Left renal pelvis (tissue), 4 donors: ENCODE measurements at regions not wholly inside any gene's neighbourhood (a gene's known extent, or its start where the extent isn't known, plus 50 kb on each side); places are given as distances from the start of the nearest gene placed in this dataset.

Experiments
- DNase-seq, 4 donors: peaks; one replicate each; pipeline ENCODE4 v3.0.0-alpha.2; 2013; ENCODE audit warnings: low read depth in 4 of 4, low spot score in 3 of 4

- DNase-seq: no peak
These were observed 238.7 kb upstream of the COPS8 start for GRCh38 chr2:236847023-236847422.

DNA sequence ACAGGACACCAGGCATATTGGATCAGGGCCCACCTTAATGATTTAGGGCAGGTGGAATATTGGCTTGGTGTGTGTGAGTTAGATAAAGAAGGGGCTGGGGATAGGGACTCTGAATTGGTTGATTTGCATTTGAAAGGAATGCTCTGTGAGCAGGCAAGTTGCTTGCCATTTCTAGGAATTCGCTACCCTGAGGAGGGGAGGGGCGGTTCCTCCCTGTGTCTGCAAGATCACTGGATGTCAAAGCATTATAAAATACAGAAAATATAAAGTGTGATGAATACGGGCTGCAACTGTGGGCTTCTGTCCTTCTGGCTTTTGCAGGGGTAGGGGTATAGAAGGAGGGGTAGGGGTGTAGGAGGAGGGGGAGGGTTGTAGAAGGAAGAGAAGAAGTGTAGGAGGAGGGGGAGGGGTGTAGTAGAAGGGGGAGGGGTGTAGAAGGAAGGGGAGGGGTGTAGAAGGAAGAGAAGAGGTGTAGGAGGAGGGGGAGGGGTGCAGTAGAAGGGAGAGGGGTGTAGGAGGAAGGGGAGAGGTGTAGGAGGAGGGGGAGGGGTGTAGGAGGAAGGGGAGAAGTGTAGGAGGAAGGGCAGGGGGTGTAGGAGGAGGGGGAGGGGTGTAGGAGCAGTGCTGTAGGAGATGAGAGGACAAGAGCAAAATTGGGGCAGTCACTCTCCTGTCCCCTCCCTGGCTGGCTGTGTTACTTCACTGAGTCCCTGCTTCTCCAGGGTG is 238.0 kb upstream of the COPS8 start:
- no peak for DNase-seq

DNA sequence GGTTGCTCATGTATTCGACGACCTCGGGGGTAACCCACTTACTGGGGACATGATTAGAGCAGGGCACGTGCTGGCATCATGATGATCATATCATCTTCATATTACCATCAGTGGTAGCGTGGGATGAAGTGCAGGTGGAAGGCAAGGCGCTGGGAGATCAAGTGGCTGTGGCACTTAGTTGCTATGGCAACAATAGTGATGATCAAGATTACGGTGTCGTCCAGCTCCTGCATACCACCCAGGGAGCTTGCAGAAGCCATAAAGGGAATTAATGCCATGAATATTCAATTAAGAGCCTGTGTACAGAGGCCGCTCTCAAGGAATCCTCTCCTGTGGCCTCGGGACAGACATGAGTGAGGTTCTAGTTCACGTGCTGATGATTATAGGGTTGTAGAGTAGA is 237.2 kb upstream of the COPS8 start:
- no peak for DNase-seq

- no peak for DNase-seq
These were observed 236.2 kb upstream of the COPS8 start for GRCh38 chr2:236849508-236849907.

- no peak for DNase-seq
These were observed 235.7 kb upstream of the COPS8 start for GRCh38 chr2:236849940-236850339.

DNA sequence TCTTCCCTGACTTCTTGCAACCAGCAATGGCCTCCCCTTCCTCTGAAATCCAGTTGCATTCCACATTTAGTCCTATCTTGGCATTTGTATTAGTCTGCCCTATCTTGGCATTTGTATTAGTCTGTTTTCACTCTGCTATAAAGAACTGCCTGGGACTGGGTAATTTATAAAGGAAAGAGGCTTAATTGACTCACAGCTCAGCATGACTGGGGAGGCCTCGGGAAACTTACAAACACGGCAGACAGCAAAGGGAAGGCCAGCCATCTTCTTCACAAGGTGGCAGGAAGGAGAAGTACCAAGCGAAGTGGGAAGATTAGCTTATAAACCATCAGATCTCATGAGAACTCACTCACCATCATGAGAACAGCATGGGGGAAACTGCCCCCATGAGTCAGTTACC is 234.5 kb upstream of the COPS8 start:
- DNase-seq: no peak

GRCh38 chr2:236852100-236852976 is 233.4 kb upstream of the COPS8 start:
- DNase-seq: no peak

GRCh38 chr2:236852977-236853374 is 232.7 kb upstream of the COPS8 start:
- DNase-seq: no peak

DNA sequence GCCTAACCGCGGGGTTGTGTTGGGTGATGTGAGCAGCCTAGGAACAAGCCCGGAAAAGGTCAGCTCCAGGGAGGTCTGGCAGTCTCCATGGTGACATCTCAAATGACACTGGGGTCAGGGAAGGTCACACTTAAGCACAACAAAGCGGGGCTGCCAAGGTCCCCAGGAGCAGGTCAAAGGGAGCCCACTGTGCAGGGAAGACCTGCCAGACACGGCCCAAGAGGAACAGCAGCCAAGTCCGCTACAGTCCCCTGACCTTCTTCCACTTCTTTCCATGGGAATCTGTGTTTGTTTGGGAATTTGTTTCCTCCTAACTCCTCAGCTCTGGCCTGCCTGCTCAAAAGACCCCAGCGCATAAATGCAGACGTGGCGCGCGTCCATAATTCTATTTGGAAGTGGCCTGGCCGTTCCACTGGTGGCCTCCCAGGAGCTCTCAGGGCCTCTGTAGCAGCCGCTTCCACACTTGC is 232.1 kb upstream of the COPS8 start:
- no peak for DNase-seq

GRCh38 chr2:236855176-236855865 is 230.4 kb upstream of the COPS8 start:
- DNase-seq: no peak

GRCh38 chr2:236855866-236856847 is 229.5 kb upstream of the COPS8 start:
- no peak for DNase-seq

- DNase-seq: no peak
These were observed 228.8 kb upstream of the COPS8 start for GRCh38 chr2:236856848-236857235.

DNA sequence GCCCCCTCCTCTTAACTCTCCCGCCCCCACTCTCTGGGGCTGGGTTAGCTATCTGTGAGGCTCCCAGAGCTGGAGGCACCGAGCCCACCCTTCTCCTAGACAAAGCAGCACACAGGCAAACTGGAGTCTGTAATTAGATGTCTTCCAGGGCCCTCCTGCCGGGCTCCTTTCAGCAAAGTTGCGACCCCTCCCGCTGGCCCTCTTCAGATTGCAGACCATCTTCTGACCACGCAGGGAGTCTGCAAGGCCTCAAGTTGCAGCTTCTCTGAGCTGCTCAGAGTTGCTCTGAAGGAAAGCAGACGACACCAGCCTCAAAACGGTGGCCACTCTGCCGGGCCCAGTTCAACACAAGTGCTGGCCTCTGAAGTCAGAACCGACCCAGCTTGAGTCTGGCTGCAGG is 228.4 kb upstream of the COPS8 start:
- no peak for DNase-seq

DNA sequence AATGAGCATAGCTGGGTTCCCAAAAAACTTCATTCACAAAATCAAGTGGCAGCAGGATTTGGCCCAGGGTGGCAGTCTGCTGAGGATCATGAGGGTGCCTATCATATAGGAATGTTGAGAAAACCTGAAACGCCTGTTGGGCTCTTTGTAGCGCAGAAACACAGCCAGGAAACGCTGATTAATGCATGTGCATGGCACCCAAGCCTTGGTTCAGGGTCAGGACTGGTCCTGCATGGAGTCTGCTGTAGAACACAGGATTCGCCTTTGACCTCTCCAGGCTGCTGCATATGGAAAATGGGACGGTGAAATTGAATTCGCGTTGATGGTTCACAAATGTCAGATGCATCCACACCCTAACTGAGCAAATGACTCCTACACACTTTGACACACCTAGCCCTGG is 227.9 kb upstream of the COPS8 start:
- no peak for DNase-seq

DNA sequence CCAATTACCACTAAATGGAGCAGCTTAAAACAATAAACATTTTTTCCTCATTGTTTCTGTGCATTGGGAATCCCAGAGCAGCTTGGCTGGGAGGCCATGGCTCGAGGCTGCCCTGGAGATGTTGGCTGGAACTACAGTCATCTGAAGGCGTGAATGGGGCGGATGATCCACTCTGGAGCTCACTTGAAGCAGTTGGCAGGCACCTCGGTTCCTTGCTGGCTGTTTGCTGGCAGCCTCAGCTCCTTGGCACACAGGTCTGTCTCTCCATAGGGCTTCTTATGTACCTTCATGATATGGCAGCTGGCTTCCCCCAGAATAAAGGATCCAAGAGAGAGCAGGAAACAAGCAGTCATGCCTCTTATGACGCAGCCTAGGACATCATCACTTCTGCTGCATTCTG is 227.0 kb upstream of the COPS8 start:
- no peak for DNase-seq

- no peak for DNase-seq
These were observed 225.8 kb upstream of the COPS8 start for GRCh38 chr2:236859908-236860307.

GRCh38 chr2:236861196-236861875 is 224.4 kb upstream of the COPS8 start:
- no peak for DNase-seq

DNA sequence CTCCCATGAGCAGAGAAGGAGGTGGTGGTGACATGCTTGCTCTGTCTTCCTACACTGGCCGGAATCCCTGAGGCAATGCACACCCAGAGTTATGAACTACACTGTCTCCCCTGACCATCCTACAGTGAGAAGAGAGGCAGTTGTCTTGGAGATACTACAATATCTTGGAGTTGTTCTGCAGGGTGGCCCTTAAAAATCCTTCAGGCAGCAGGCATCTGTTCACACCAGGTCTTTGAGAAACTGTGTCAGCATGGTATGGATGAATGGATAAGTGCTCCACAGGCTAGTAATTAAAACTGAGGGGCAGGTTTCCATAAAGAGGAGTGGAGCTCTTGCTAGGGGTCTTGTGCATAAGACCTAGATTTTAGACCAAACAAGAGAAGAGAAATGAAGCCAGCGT is 223.7 kb upstream of the COPS8 start:
- no peak for DNase-seq

DNA sequence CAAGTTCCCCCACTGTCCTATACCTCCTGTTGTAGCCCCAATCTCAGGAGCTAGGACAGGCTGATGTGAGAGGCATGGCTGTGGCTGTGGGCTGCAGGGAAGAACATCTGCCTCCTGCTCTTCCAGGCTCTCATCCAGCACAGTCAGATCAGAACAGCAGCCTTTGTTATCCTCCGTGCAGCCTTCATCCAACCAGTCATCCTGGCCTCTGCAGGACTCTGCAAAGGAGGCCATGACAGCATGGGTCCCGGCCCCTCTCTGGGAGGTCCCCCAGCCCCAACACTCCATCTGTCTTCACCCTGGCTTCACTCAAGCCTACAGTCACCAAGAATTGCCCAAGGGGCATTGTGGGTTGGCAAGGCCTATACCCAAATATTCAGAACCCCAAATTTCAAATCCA is 223.2 kb upstream of the COPS8 start:
- no peak for DNase-seq
